NCI-H2227 (cell line): ENCODE measurements at regions not wholly inside any gene's neighbourhood (a gene's known extent, or its start where the extent isn't known, plus 50 kb on each side); places are given as distances from the start of the nearest gene placed in this dataset.
"Not testable (repeated sequence)": the region's sequence is repeated elsewhere in the genome, so short reads cannot be mapped to it uniquely, and the experiment has no call there.

Source experiments
- DNase-seq: peaks from one replicate; lab custom pipeline; 2025; ENCODE audit not compliant: unreplicated experiment; lab: John Stamatoyannopoulos, UW

DNA sequence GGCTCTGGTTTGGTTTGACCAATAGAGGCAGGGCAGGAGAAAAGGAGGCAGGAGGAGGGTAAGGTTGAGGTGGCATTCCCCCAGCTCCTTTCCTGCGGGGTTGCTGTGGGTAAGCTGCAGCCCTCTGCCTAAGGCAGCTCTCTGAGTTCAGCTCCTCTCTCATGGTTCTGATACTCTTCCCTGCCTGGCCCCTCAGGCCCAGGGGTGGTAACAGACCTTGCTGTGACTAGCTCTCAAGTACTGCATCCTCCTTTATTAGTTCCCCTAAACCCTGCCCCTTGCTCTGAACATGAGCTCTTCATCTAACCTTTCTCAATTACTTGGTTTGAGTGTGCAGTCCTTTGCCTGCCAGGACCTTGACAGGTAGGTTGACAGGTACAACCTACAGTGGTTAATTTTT is 205.5 kb downstream of the SLC4A3 start:
- no peak for DNase-seq

DNA sequence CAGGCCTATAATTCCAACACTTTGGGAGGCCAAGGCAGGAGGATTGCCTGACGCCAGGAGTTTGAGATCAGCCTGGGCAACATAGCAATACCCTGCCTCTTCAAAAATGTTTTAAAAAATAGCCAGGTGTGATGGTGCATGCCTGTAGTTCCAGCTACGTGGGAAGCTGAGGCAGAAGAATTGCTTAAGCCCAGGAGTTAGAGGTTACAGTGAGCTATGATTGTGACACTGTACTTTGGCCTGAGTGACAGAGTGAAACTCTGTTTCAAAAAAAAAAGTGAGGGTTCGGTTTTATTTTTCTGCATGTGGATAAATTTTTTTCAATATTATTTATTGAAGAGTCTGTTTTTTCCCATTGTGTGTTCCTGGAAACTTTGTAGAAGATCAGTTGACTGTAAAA is 208.1 kb downstream of the SLC4A3 start:
- no peak for DNase-seq

- DNase-seq: peak; percentile 30
Observed at GRCh38 chr2:219836647-219837177, 209.3 kb downstream of the SLC4A3 start.

DNA sequence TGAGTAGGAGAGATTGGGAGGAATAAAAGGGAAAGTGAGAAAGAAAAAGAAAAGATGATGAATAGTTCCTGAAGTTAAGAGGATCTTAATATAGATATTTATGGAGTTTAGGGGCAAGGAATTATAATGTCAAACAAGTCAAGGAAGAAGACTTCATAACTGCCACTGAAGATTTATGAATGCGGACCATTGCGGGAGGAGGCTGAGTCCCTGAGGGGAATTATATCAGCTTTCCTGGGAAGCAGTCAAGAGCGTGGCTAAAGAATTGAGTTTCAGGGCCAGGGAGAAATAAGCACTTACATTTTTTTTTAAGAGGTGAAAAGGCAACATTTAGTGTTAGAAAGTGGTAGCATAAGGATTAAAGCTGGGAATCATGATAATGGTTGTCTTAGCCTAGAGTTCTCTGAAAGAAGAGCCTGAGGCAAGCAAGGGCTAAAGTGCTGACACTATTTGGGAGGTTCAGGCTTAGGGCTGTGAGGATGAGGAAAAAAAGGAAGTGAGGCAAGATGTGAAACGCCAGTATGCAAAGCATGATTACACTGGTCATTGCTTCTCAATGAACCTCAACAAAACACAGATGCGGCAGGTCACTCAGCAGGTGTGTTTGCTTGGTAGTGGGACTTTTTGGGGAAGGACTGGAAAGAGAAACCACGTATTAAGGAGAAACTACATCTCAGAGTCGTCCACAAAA is 217.1 kb downstream of the SLC4A3 start:
- no peak for DNase-seq

DNA sequence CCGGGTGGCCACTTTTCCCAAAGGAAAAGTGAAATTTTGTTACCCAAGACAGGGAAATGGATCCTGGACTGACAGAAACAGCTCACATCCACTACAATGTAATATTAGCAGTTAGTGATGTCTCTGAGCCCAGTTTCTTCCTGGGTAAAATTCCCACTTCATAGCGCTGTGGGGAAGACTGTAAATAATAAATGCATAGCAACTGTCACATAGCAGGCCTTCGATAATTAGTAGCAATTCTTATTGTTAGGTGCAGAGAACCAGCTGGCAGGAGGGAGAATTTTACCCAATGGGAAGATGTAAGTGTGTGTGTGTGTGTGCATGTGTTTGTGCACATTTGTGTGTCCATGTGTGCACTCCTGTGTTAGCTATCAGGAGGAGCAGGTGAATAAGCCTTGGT is 221.5 kb downstream of the SLC4A3 start:
- DNase-seq: no peak

DNA sequence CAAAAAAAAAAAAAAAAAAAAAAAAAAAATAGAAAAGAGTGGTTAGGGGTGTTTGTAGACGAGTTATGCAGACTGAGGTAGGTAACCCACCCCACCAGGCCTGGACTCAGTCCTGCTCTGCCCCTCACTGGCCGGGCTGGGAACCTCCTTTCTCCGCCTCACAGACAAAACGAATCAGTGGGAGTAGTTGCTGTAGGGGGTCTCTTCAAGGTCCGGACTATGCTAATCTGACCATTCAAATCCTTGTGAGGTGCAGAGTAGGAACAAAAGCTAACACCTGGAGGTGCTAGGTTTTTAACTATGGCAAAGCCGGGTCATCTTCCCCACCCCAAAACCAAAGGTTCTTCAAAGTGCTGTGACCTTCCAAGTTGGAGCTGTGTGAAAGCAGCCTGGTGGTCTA is 223.7 kb downstream of the SLC4A3 start:
- no peak for DNase-seq

- DNase-seq: no peak
Observed at GRCh38 chr2:219851801-219852481, 224.5 kb downstream of the SLC4A3 start.

DNA sequence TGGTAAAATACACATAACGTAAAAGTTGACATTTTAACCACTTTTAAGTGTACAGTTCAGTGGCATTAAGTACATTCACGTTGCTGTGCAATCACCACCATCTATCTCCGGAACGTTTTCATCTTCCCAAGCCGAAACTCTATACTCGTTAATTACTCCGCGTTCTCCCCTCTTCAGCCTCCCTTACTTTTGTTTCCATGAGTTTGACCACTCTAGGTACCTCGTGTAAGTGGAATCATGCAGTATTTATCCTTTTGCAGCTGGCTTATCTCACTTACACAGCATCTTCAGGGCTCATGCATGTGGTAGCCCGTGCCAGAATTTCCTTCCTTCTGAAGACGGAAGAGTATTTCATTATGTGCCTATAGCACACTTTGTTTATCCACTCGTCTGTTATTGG is 225.2 kb downstream of the SLC4A3 start:
- DNase-seq: no peak

GRCh38 chr2:219856602-219857001 is 229.2 kb downstream of the SLC4A3 start:
- no peak for DNase-seq

- no peak for DNase-seq
Observed at GRCh38 chr2:219857751-219858150, 230.3 kb downstream of the SLC4A3 start.

GRCh38 chr2:219861307-219861706 is 233.9 kb downstream of the SLC4A3 start:
- DNase-seq: no peak

- DNase-seq: no peak
Observed at GRCh38 chr2:219864154-219864553, 236.7 kb downstream of the SLC4A3 start.

DNA sequence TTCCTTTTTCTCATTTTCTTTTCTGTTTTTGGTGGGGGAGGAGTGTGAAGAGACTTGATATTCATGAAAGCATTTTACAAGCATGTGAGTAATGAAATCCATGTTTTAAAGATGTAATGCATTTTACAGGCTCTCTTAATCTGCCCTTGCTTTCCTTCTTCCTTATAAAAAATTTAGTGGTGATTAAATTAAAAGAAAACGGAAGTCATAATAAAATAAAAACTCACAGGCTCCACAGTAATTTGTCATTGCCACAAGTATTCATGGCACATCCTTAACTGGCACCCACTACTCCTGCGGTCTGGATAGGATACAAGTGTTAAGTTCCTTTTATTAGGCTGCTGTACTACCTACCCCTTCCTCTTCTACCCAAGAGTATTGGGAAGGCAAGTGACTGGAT is 241.2 kb downstream of the SLC4A3 start:
- DNase-seq: no peak

GRCh38 chr2:219870041-219870440 is 242.6 kb downstream of the SLC4A3 start:
- DNase-seq: no peak

DNA sequence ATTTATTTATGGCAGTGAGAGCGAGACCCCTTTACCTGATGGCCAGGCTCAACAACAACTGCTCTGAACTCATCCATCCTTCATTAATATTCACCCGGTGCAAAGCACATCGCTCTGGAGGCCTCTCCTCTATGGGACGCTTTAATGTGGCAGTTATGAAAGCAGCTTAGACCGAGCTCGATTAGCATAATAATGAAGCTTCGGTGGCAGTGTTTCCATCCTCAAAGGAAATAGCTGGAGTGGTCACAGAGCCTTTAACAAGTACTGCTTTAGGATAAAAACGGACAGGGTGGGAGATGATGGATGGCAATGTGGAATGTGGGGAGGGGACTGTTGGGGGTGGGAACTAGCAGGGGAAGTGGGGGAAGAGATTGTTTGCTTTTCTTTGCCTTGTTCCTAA is 243.9 kb downstream of the SLC4A3 start:
- no peak for DNase-seq

DNA sequence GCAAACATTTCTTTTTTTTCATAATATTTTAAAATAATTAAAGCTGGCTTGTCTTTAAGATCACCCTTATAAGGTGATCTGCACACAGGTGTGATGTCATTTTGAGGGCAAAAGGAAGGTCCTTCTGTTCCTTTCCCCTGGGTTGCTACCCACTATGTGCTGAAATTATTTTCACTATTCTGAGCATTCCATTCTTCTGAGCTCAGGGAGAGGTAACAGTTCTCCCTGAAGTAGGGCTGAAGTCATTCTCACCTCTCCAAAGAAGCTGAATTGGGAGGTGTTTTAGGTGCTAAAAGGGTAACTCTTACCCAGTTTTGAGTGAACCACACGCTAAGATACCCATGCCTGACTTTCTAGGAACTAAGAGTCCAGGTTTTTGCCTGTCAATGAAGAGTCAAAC is 247.6 kb downstream of the SLC4A3 start:
- no peak for DNase-seq

DNA sequence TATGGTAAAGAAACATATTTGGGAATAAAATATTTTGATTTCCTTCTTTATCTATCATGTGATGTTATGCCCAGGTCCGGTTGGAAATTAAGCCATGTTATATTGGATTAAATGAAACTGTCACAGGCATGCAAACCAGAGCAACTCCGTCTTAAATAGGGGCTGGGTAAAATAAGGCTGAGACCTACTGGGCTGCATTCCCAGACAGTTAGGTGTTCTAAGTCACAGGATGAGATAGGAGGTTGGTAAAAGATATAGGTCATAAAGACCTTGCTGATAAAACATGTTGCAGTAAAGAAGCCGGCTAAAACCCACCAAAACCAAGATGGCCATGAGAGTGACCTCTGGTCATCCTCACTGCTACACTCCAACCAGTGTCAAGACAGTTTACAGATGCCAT is 248.6 kb downstream of the SLC4A3 start:
- DNase-seq: not testable (repeated sequence)

GRCh38 chr2:219876931-219877330 is 249.5 kb downstream of the SLC4A3 start:
- DNase-seq: no peak

GRCh38 chr2:219877728-219878127 is 250.3 kb downstream of the SLC4A3 start:
- no peak for DNase-seq

GRCh38 chr2:219878516-219878915 is 251.1 kb downstream of the SLC4A3 start:
- DNase-seq: no peak

GRCh38 chr2:219881851-219882250 is 254.4 kb downstream of the SLC4A3 start:
- no peak for DNase-seq

GRCh38 chr2:219886615-219887014 is 259.2 kb downstream of the SLC4A3 start:
- no peak for DNase-seq

GRCh38 chr2:219887870-219888269 is 260.4 kb downstream of the SLC4A3 start:
- no peak for DNase-seq
